Fibroblast of mammary gland (primary cell): ENCODE measurements at regions not wholly inside any gene's neighbourhood (a gene's known extent, or its start where the extent isn't known, plus 50 kb on each side); places are given as distances from the start of the nearest gene placed in this dataset.

Source experiments
- DNase-seq: peaks from one replicate; pipeline ENCODE4 v3.0.0-alpha.2; 2010; ENCODE audit warnings: low read depth
- H3K4me3 ChIP-seq: 2 replicates; pipeline ENCODE4 v1.5.1; 2011; ENCODE audit warnings: low read depth, mild to moderate bottlenecking, low read length, moderate library complexity; ENCODE audit not compliant: control insufficient read depth
- TF ChIP-seq, protein P1 (sequence below): conservative IDR thresholded peaks from 2 replicates; pipeline ENCODE4 v1.5.1; 2011; ENCODE audit warnings: low read depth, low read length, inconsistent platforms; ENCODE audit not compliant: control insufficient read depth, insufficient read depth

- H3K4me3 ChIP-seq = no peak overlapping the region
- DNase-seq = no peak
- TF ChIP-seq, protein P1, sequence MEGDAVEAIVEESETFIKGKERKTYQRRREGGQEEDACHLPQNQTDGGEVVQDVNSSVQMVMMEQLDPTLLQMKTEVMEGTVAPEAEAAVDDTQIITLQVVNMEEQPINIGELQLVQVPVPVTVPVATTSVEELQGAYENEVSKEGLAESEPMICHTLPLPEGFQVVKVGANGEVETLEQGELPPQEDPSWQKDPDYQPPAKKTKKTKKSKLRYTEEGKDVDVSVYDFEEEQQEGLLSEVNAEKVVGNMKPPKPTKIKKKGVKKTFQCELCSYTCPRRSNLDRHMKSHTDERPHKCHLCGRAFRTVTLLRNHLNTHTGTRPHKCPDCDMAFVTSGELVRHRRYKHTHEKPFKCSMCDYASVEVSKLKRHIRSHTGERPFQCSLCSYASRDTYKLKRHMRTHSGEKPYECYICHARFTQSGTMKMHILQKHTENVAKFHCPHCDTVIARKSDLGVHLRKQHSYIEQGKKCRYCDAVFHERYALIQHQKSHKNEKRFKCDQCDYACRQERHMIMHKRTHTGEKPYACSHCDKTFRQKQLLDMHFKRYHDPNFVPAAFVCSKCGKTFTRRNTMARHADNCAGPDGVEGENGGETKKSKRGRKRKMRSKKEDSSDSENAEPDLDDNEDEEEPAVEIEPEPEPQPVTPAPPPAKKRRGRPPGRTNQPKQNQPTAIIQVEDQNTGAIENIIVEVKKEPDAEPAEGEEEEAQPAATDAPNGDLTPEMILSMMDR = no peak
Measured at GRCh38 chr10:111725050-111725449, 458.5 kb downstream of the GPAM start.

- no peak for DNase-seq
- TF ChIP-seq, protein P1 = no peak
- H3K4me3 ChIP-seq = no peak overlapping the region
Measured at GRCh38 chr10:111732166-111732785, 451.3 kb downstream of the GPAM start.

DNA sequence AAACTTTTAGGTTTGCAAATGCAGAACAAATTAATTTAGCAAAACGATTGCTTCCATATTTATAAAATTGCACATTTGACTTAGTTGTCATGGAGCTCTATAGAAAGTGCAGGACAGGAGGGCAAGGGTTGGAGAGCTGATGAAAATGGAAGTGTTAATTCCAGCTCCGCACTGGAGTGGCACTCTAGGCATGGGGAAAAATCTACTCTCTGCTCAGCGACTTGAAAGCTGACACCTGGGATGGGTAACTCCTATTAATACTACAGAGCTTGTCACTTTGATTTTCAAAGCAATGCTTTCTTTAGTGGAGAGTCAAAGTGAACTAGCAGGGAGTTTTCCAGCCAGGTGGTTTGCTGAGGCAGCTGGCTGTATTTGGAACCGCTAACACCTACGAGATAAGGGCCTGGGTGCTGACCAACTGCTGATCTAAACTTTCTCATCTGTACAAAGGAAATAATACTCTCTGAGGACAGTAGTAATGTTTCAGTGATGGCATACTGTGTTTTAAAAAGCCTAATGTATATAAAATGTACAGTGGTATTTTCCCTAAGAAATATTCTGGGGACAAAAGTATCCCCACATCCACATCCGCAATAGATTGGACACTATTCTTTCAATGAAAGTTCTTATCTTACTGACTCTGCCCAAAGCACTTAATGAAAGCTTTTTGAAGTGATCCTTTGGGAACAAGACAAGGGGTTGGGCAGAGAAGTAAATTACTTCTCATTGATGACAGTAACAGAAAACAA lies 444.3 kb downstream of the GPAM start:
- DNase-seq = no peak
- TF ChIP-seq, protein P1 = no peak

DNA sequence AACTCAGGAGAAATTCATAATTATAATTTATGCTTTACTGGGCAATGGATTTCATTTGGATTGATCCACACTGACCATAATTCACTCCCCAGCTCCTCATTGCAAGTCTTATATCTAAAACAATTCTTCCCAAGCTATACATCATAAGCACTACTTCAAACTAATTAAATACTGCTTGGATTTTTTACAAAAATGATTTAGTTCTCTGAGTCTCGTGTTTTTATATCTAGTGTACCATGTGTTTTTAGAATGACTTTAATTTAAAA lies 443.8 kb downstream of the GPAM start:
- no peak for DNase-seq
- TF ChIP-seq, protein P1 = no peak
- no peak overlapping the region for H3K4me3 ChIP-seq

More for the DNA sequence above, 444.3 kb downstream of the GPAM start:
- no peak overlapping the region for H3K4me3 ChIP-seq

- no peak overlapping the region for H3K4me3 ChIP-seq
- no peak for DNase-seq
- TF ChIP-seq, protein P1 = no peak
Measured at GRCh38 chr10:111745982-111746381, 437.6 kb downstream of the GPAM start.

DNA sequence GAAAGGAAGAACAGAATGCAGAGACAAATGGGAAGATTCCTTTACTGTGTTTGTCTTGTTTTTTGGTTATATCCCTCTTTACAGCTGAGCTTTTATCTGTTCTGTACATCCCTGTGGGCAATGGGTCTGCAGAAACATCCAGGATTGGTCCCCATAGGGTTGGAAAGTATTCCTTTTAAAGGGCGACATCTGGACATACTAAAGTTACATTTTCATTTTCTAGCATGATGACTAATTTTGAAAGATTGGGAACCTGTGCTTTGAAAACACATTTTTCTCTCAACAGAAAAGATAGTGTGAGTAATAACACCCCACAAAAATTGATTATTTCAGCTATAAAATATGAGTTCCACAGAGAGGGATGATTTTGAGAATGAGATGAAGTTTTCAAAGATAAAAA lies 435.8 kb downstream of the GPAM start:
- no peak overlapping the region for H3K4me3 ChIP-seq
- DNase-seq = peak; percentile 27
- TF ChIP-seq, protein P1 = no peak
